H1 (cell line): ENCODE measurements at regions not wholly inside any gene's neighbourhood (a gene's known extent, or its start where the extent isn't known, plus 50 kb on each side); places are given as distances from the start of the nearest gene placed in this dataset.

ENCODE experiments used
- CTBP2 ChIP-seq: IDR thresholded peaks from 2 replicates; pipeline ENCODE4 v1.7.0; 2011; ENCODE audit warnings: borderline replicate concordance, mild to moderate bottlenecking, moderate library complexity, mixed read lengths, low read length; ENCODE audit not compliant: insufficient read depth, insufficient read length
- GABPA ChIP-seq: IDR thresholded peaks from 2 replicates; pipeline ENCODE4 v1.6.1; 2011; ENCODE audit warnings: mild to moderate bottlenecking, low read length, moderate library complexity, borderline replicate concordance; ENCODE audit not compliant: insufficient read depth
- RXRA ChIP-seq: IDR thresholded peaks from 2 replicates; pipeline ENCODE4 v1.6.1; 2011; ENCODE audit warnings: low read depth, mild to moderate bottlenecking, low read length, moderate library complexity; ENCODE audit not compliant: insufficient read depth

DNA sequence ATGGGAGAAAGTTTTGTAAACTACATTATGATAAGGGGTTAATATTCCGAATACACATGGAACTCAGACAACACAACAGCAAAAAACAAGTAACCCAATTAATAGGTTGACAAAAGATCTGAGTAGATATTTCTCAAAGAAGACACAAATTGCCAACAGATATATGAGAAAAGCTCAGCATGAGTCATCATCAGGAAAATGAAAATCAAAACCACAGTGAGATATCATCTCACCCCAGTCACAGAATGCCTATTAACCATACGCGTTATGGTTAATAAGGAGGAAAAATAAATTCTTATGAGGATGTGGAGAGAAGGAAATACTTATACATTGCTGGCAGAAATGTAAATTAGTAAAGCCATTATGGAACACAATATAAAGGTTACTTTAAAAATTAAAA lies 695.0 kb downstream of the COL12A1 start (continued):
- TF ChIP-seq RXRA: no peak
- no peak for TF ChIP-seq GABPA
- no peak for TF ChIP-seq CTBP2
